Left ventricle myocardium superior (tissue), 1 donor: ENCODE measurements at regions not wholly inside any gene's neighbourhood (a gene's known extent, or its start where the extent isn't known, plus 50 kb on each side); places are given as distances from the start of the nearest gene placed in this dataset.

Source experiments
- ATAC-seq: fragments of 200-7000 bp; cut with Tn5 transposase; one replicate; pipeline ENCODE4 v1.9.1; 2020; ENCODE audit warnings: mild to moderate bottlenecking, moderate library complexity
- DNase-seq: peaks from one replicate; pipeline ENCODE4 v3.0.0-alpha.2; 2020
- intact Hi-C: fragments of 100-400 bp; cut with micrococcal nuclease; formaldehyde crosslinking; loops from one replicate; pipeline ENCODE4 v1.11.0; 2022
- donor health status: DM: no; HTN: yes; CAD: no; lungs with severe emphysema.

GRCh38 chr6:150704447-150705192, 104.9 kb downstream of the PLEKHG1 start:
- intact Hi-C loops, result no loop called here
- DNase-seq (no peak), ATAC-seq (no peak)

DNA sequence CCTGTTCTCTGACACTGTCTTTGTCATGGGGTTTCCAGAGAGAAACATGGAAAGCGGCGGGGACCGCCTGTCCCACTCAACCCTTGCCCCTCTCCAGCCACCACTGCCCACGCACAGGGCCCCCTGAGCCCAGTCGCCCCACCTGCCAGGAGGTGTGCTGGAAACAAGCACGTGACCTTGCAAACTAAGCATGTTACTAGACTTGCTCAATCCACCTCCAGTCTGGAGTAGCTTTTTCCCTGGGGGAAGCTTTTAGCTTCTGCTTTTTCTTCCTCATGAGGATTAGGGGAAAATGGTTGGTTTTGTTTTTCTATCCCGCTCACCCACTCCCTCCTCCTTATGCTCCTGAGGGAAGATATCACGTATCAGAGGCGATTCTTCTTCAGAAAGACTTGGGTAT, 105.7 kb downstream of the PLEKHG1 start:
- ATAC-seq (no peak), DNase-seq (no peak)
- intact Hi-C loops, result no loop called here

DNA sequence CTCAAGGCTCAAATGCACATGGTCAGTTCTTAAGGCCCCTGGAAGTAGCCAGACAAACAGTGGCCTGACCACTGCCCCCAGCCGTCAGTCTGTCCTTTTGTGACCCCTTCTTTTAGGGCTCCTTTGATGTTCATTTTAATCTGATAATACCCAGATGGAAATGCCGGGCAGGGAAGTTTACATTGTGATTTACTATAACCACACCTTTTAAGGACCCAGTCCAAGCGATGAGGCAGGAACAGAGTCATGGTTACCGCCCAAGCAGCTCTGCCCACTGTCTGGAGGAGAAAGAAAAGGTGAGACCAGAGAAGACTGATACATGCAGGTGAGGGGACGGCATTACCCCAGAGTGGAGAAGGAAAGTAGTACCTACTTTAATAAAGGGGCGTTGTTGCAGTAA, 110.6 kb downstream of the PLEKHG1 start:
- no peak for ATAC-seq
- intact Hi-C loops, result no loop called here
- DNase-seq, result no peak

DNA sequence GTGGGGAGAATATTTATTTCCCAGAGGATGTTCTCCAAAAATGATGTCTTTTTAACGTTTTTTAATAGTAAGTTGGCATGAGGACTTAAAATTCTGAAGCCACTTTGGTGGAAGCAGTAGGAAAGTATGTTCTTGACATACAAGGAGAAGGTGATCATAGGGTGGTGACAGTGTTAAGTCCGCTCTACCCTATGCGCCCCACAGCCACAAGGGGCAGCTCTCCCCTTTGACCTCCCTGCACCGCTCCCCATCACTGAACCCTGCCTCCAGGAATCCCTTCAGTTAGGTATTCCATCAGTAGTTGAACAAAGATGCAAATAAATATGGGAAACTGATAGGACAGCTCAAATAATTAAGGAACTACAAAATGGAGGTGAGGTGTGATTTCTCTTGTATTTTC, 111.4 kb downstream of the PLEKHG1 start:
- DNase-seq, result no peak
- ATAC-seq, result no peak
- intact Hi-C loops, result no loop called here

GRCh38 chr6:150711584-150712504, 112.2 kb downstream of the PLEKHG1 start:
- DNase-seq, result peak; percentile 58
- intact Hi-C loops, result no loop called here
- ATAC-seq, result peak; percentile 71

DNA sequence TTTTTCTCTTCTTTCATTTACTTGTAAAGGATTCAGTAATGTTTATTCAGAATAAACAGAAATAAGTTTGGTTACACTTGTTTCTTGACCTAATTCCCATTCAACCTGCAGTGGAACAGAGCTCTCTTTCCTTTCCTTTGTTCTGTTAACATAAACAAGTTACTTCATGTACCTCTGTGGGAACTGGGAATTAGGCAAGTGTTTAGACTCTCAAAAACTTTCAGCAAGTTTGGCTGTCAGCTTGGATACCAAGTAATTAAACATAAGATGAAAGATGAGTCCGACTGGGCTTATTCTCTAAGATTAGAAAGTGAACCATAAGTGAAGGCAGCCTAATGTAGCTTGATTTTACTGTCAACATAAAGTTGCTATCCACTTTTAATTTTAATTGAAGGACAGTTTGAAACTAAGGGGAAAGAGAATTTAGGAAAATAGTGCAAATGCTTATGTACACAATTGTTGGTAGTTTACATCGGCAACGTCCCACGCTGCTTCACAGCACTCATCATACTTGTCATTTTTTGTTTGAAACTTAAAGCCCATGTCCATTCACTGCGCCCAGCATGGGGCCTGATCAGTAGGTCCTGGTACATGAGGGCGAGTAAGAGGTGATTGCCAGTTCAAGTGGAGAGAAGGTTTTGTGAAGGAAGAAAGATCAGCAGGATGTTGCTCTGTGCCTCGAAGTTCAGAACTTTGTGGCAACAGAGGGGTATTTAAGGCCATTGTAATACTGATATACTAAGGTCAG, 113.0 kb downstream of the PLEKHG1 start:
- ATAC-seq (no peak), DNase-seq (no peak)
- intact Hi-C loops, result no loop called here

GRCh38 chr6:150713487-150713886, 113.8 kb downstream of the PLEKHG1 start:
- no peak for DNase-seq
- intact Hi-C loops, result no loop called here
- no peak for ATAC-seq

DNA sequence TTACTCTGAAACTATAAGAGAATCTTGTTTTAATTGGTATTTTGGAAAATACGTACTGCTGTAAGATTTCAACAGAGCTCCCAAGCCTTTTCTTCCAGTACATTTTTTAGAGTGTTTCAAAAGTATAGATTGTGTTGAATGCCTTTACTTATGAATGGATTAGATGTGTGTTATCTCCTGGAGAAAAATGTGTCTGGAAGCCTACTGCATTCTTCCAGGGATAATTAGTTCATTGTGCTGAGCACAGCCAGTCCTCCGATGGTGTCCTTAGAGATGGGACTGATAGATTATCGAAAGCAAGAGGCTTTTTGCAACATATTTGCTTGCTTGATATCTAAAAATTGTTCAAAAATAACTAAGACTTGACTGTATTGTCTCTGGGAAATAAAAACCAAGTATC, 114.2 kb downstream of the PLEKHG1 start:
- ATAC-seq (no peak), DNase-seq (no peak)
- intact Hi-C loops, result no loop called here

DNA sequence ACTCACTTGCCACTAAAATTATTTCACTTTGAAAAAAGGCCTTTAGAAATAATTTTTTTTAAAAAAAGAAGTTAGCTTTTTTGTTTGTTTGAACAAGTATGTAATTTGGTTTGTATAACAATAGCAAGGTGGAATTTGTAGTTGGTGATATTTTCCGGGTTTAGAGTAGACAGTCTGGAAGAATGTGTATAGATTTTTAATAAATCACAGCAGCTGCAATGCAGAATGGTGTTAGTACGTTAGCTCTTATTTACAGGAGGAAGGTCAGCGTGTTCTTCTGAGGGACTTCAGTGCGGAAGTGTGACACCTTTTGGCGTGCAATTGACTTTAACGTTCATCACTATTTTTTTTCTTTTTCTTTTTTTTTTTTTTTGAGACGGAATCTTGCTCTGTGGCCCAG, 115.4 kb downstream of the PLEKHG1 start:
- ATAC-seq, result no peak
- intact Hi-C loops, result no loop called here
- DNase-seq, result no peak

DNA sequence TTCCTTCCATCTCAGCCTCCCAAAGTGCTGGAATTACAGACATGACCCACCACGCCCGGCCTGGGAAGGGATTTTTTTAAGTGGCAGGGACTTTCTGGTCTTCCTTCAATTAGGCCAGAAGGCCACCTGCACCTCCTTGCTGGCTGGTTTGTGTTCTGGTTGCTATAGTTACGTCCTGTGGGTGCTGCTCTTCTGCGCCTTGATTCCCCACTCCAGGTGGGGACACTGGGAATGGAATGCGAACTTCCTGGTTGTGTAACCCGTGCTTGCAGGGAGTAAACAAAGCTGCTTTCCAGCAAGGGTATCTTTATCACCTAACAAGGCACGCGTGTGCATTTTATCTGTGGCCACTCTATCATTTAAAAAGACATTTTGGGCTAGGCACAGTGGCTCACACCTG, 117.7 kb downstream of the PLEKHG1 start:
- intact Hi-C loops, result no loop called here
- ATAC-seq (no peak), DNase-seq (no peak)

DNA sequence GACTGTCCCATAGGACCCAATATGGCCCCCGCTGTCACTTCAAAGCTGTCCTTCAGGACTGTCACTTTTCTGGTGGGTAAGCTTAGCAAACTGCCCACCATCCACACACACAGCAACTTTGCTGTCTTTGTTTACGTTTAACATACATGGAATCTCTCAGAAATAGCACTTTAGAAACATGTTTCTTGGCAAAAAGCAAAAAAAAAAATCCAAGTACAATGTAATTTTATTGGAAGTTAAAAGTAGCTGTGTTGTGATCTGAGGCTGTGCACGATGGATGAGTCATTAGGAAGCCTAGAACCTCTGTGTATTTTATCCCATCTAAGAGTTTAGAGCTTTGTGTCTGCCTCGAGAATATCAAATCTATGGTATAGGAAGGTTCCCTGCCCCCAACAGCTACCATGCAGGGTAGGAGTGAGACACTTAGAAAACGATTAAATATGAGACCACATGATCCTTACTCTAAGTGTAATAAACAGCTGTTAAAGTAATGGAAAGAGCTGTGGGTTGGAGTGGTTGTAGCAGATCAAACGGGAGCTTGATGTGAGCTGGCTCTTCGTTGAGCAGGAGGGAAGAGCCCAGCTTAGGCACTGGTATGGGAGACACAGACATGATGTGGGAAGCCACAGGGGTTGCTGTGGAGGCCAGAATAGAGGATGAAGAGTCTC, 119.5 kb downstream of the PLEKHG1 start:
- intact Hi-C loops, result no loop called here
- DNase-seq (no peak), ATAC-seq (no peak)

DNA sequence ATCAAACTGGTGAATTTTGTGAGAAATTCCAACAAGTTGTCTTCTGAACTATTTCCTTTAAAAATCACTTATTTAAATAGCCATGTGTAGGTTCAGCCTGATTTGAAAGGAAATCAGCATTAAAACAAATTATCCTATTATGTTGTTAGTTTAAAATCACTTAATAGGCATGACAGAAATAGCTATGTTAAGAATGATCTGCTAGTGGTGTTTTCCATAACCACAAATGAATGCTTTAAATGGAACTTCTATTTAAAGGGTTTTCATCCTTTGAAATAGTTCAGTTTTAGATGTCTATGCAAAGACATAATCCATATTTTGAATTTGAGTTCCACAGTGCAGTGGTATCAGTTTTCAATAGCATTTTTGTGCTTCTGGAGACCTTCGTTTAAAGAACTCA, 120.1 kb downstream of the PLEKHG1 start:
- DNase-seq (no peak), ATAC-seq (no peak)
- intact Hi-C loops, result no loop called here

- intact Hi-C loops, result no loop called here
- DNase-seq (no peak), ATAC-seq (no peak)
Observed at GRCh38 chr6:150720774-150721233, 121.1 kb downstream of the PLEKHG1 start.

- ATAC-seq, result no peak
- DNase-seq, result no peak
- intact Hi-C loops, result no loop called here
Observed at GRCh38 chr6:150721418-150722266, 122.0 kb downstream of the PLEKHG1 start.

DNA sequence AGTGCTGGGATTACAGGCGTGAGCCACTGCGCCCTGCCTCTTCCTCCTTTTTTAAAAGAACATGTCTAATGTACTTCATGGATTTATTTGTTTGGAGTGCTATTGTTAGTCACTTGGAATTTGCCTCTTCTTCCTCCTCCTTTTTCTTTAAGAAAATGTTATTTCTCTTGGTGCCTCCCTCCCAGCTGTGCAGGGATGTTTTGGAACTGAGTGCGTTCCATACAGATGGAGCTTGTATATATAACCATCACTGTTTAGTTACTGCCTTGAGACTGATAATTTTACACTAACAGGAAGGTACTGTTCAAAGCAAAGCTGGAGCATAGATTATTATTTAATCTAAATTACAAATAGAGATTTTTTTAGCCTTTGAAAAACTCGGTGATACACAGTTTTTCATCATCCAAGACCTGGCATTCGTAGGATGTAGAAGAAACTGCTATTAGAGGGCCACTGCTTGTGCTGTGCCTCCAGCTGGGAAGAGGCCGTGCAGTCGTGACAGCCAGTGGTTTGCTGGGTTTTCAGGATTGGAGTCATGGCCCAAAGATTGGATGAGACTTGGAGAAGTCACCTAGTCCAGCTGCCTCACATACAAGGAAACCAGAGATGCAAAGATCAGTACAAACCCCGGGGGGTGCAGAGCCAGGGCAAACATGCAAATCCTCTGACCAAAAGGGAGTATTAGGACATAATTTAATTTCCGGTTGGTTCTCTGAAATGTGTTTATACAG, 123.1 kb downstream of the PLEKHG1 start:
- ATAC-seq, result no peak
- intact Hi-C loops, result no loop called here
- no peak for DNase-seq

DNA sequence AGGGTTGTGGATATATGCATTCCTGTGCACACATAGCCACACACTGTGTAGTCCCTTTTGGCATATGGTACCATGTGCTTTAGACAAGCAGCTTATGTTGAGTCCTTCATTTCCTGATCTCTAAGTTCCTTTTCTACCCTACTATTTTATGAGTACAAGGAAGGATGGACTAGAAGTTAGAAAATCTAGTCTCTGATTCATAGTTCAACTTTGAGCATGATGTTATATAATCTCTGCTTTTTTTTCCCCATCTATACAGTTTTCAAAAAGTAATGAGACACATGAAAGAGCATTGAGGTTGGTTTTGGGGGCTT, 123.6 kb downstream of the PLEKHG1 start:
- ATAC-seq (no peak), DNase-seq (no peak)
- intact Hi-C loops, result no loop called here

DNA sequence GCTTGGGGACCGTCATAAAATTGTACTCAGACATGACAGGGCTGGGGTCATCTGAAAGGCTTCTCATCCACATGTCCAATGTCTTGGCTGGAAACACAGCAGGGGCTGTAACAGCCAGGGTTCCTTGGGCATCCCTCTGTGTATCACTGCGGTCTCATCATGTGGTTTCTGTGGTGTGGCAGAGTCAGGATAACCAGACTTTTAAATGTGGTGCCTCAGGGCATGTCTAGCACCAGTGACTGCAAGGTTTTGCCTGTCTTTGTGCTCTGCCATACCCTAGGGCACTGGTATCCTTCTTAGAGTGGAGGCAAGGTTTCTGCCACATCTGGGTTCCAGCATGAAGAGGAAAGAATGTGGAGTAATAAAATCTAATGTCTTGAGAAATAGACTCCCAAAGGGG, 124.2 kb downstream of the PLEKHG1 start:
- intact Hi-C loops, result no loop called here
- ATAC-seq (no peak), DNase-seq (no peak)

DNA sequence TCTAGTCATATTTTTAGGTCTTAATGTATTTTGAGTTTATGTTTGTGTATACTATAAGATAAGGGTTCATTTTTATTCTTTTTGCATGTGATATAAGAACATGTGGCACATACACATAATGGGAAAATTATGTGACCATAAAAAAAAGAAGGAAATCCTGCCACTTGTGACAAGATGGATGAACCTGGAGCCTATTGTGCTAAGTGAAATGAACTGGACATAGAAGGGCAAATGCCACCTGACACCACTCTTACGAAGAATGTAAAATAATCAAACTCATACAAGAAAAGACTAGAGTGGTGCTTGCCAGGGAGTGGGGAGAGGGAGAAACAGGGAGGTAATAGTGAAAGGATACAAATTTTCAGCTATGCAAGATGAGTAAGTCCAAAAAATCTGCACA, 126.1 kb downstream of the PLEKHG1 start:
- no peak for ATAC-seq
- intact Hi-C loops, result no loop called here
- DNase-seq, result no peak
